Keratinocyte (primary cell): ENCODE measurements at regions not wholly inside any gene's neighbourhood (a gene's known extent, or its start where the extent isn't known, plus 50 kb on each side); places are given as distances from the start of the nearest gene placed in this dataset.

Experiments used
- DNase-seq: peaks from one replicate; pipeline ENCODE4 v3.0.0-alpha.2; 2011; ENCODE audit warnings: low read depth, missing footprints, low spot score
- FAIRE-seq: peaks from 2 replicates; lab custom pipeline; 2011; peaks lifted over from hg19 to GRCh38; lab: Jason Lieb, UNC
- H2AFZ ChIP-seq: 2 replicates; pipeline ENCODE4 v1.6.0; 2012; ENCODE audit warnings: low read length, control low read depth, inconsistent platforms; ENCODE audit not compliant: control insufficient read depth
- H3K27ac ChIP-seq: 2 replicates; pipeline ENCODE4 v1.5.1; 2011; ENCODE audit warnings: low read length; ENCODE audit not compliant: control insufficient read depth, insufficient read depth
- H3K27me3 ChIP-seq: 3 replicates; pipeline ENCODE4 v1.6.0; 2011; ENCODE audit warnings: low read length; ENCODE audit not compliant: control insufficient read depth, insufficient read depth; ENCODE audit errors: extremely low read depth
- H3K36me3 ChIP-seq, 2 experiments: 2 replicates in 1 of 2; 3 replicates in 1 of 2; pipeline ENCODE4 v1.5.1; 2011; ENCODE audit warnings: low read length in 2 of 2, mild to moderate bottlenecking in 1 of 2; ENCODE audit not compliant: control insufficient read depth in 2 of 2, insufficient read depth in 2 of 2; ENCODE audit errors: extremely low read depth in 1 of 2
- H3K4me1 ChIP-seq: 3 replicates; pipeline ENCODE4 v1.5.1; 2011; ENCODE audit warnings: low read length; ENCODE audit not compliant: control insufficient read depth, insufficient read depth; ENCODE audit errors: extremely low read depth
- H3K4me2 ChIP-seq: 3 replicates; pipeline ENCODE4 v1.6.0; 2011; ENCODE audit warnings: low read depth, low read length; ENCODE audit not compliant: control insufficient read depth, insufficient read depth; ENCODE audit errors: extremely low read depth
- H3K4me3 ChIP-seq, 3 experiments: fragments of 200-600 bp in 1 of 3; sonication (generic) in 1 of 3; 2 replicates in 2 of 3; 3 replicates in 1 of 3; pipeline ENCODE4 v1.5.1; 2011 to 2016; ENCODE audit warnings: low read length in 3 of 3, mild to moderate bottlenecking in 3 of 3, control low read depth in 2 of 3, inconsistent platforms in 1 of 3, low read depth in 1 of 3, mixed read lengths in 1 of 3, mixed run types in 1 of 3, moderate library complexity in 1 of 3; ENCODE audit not compliant: control insufficient read depth in 2 of 3, insufficient read depth in 2 of 3; ENCODE audit errors: extremely low read depth in 1 of 3
- H3K79me2 ChIP-seq: 2 replicates; pipeline ENCODE4 v1.6.0; 2012; ENCODE audit warnings: low read length; ENCODE audit not compliant: control insufficient read depth, insufficient read depth
- H3K9ac ChIP-seq: 3 replicates; pipeline ENCODE4 v1.6.0; 2011; ENCODE audit warnings: low read length; ENCODE audit not compliant: control insufficient read depth, insufficient read depth; ENCODE audit errors: extremely low read depth
- H3K9me1 ChIP-seq: 3 replicates; pipeline ENCODE4 v1.6.0; 2011; ENCODE audit warnings: low read length; ENCODE audit not compliant: control insufficient read depth, insufficient read depth; ENCODE audit errors: extremely low read depth
- H3K9me3 ChIP-seq: 2 replicates; pipeline ENCODE4 v1.5.1; 2012; ENCODE audit warnings: low read depth, low read length; ENCODE audit not compliant: control insufficient read depth
- H4K20me1 ChIP-seq: 3 replicates; pipeline ENCODE4 v1.6.0; 2011; ENCODE audit warnings: low read length; ENCODE audit not compliant: control insufficient read depth, insufficient read depth; ENCODE audit errors: extremely low read depth
- CTCF ChIP-seq, 3 experiments: IDR thresholded peaks in 1 of 3; conservative IDR thresholded peaks in 1 of 3; optimal IDR thresholded peaks in 1 of 3; 2 replicates in 2 of 3; 3 replicates in 1 of 3; pipeline versions ENCODE3 to v1.5.1; 2011; ENCODE audit warnings: low read length in 3 of 3, mild to moderate bottlenecking in 3 of 3, moderate library complexity in 2 of 3, control low read depth in 1 of 3, inconsistent platforms in 1 of 3; ENCODE audit not compliant: insufficient read depth in 2 of 3; ENCODE audit errors: extremely low read depth in 1 of 3
- EZH2 ChIP-seq: IDR thresholded peaks from one replicate; pipeline ENCODE4 v1.6.1; 2012; ENCODE audit warnings: inconsistent platforms, mild to moderate bottlenecking, low read length, moderate library complexity
- dilution Hi-C: fragments of 300-500 bp; cut with MboI; formaldehyde crosslinking; loops from one replicate; pipeline ENCODE4 v1.7.0; 2020; ENCODE audit warnings: low sequenced_read_pairs; ENCODE audit not compliant: extremely low pct_ligation_motif_present

DNA sequence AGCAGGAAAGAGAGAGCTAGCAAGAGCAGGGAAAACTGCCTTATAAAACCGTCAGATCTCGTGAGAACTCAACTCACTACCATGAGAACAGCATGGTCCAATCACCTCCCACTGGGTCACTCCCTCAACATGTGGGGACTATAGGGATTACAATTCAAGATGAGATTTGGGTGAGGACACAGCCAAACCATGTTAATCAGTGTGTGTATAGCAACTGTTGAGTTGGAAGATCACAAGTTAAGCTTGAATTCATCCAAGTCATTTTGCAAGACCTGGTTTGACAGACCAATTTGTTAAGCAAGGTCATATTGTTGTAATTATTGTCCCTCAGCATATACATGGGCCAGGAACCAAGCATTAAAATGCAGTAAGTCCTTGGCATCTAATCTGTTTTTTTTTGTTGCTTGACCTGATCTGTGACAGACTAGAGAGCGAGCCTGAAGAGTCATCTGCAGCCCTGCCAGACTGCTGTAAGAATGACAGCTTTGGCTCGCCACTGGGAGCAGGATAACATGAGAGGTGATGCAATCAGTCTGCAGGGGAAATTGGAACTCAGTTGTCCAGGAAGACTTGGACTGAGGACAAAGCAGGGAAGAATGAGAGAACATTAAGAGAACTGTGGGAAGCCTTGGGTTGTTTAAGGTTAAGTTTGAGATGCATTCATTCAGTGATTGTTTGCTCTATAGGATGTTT is 297.6 kb upstream of the SEL1L start:
- FAIRE-seq (no peak), DNase-seq (no peak)
- Histone ChIP-seq H3K9ac (no peak overlapping the region), H3K9me1 (no peaks in the 10 kb centered on the region), H3K27me3 (no peaks in the 10 kb centered on the region), H3K36me3 (no peaks in the 10 kb centered on the region), H3K4me2 (no peak overlapping the region), H3K4me1 (no peaks in the 10 kb centered on the region), H3K9me3 (no peaks in the 10 kb centered on the region), H2AFZ (no peak overlapping the region), H3K79me2 (no peaks in the 10 kb centered on the region), H4K20me1 (no peaks in the 10 kb centered on the region), H3K27ac (no peak overlapping the region), H3K4me3 (no peak overlapping the region)
- dilution Hi-C loops, result no loop called here
- TF ChIP-seq EZH2, result no peak
- no peak for TF ChIP-seq CTCF (optimal IDR thresholded peaks at IDR 0.05 in 1 of 3, IDR thresholded peaks at IDR 0.05 in 1 of 3, conservative IDR thresholded peaks at IDR 0.05 in 1 of 3; ENCODE audit: extremely low read depth in 1 of 3, insufficient read depth in 2 of 3, low read length in 3 of 3)

GRCh38 chr14:81834308-81834707 is 300.7 kb upstream of the SEL1L start:
- no peaks in the 10 kb centered on the region for H3K79me2 ChIP-seq
- no peaks in the 10 kb centered on the region for H3K36me3 ChIP-seq
- TF ChIP-seq EZH2 (no peak), CTCF (optimal IDR thresholded peaks at IDR 0.05 in 1 of 3, IDR thresholded peaks at IDR 0.05 in 1 of 3, conservative IDR thresholded peaks at IDR 0.05 in 1 of 3; ENCODE audit: extremely low read depth in 1 of 3, insufficient read depth in 2 of 3, low read length in 3 of 3) (no peak)
- no peaks in the 10 kb centered on the region for H3K9me3 ChIP-seq
- H2AFZ ChIP-seq, result no peak overlapping the region
- no peak overlapping the region for H3K27ac ChIP-seq
- no peak overlapping the region for H3K4me3 ChIP-seq
- no peak overlapping the region for H3K9ac ChIP-seq
- no peaks in the 10 kb centered on the region for H3K9me1 ChIP-seq
- no peak for FAIRE-seq
- dilution Hi-C loops, result no loop called here
- DNase-seq, result no peak
- H3K4me1 ChIP-seq, result no peaks in the 10 kb centered on the region
- H3K4me2 ChIP-seq, result no peak overlapping the region
- H4K20me1 ChIP-seq, result no peaks in the 10 kb centered on the region
- H3K27me3 ChIP-seq, result no peaks in the 10 kb centered on the region
